OCI-LY3 (cell line): ENCODE measurements at regions not wholly inside any gene's neighbourhood (a gene's known extent, or its start where the extent isn't known, plus 50 kb on each side); places are given as distances from the start of the nearest gene placed in this dataset.

Experiments used
- EZH2phosphoT487 ChIP-seq: fragments of 200-600 bp; shearing (Covaris generic); IDR thresholded peaks from 2 replicates; pipeline ENCODE4 v1.6.1; 2018; ENCODE audit warnings: antibody characterized with exemption, mixed run types, low read depth
- TF ChIP-seq, protein P1 (sequence below): fragments of 200-600, 300-600 bp; sonication (generic); IDR thresholded peaks from 2 replicates; pipeline ENCODE4 v1.5.1; 2014; ENCODE audit warnings: antibody characterized with exemption, low read length, low read depth

DNA sequence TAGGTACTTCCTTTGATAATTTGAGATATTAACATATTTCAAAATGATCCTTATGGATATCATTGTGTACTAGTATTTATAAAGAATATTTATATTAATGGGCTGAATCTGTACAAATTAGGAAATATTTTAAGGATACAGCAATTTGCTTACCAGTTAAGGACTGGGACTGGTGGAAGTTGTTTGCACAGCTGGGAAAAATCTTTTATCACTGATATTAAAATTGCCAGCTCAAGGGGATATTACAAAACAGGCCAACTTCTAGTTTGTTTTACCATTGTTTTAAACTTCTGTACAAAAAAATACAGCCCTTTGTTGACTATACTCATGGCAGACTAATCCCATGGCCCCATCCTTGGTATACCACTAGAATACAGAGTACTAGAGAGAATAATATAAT, 133.2 kb upstream of the DDHD1 start:
- TF ChIP-seq, protein P1, sequence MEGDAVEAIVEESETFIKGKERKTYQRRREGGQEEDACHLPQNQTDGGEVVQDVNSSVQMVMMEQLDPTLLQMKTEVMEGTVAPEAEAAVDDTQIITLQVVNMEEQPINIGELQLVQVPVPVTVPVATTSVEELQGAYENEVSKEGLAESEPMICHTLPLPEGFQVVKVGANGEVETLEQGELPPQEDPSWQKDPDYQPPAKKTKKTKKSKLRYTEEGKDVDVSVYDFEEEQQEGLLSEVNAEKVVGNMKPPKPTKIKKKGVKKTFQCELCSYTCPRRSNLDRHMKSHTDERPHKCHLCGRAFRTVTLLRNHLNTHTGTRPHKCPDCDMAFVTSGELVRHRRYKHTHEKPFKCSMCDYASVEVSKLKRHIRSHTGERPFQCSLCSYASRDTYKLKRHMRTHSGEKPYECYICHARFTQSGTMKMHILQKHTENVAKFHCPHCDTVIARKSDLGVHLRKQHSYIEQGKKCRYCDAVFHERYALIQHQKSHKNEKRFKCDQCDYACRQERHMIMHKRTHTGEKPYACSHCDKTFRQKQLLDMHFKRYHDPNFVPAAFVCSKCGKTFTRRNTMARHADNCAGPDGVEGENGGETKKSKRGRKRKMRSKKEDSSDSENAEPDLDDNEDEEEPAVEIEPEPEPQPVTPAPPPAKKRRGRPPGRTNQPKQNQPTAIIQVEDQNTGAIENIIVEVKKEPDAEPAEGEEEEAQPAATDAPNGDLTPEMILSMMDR: no peak
- TF ChIP-seq EZH2phosphoT487: no peak
